Stimulated activated CD8-positive, alpha-beta memory T cell treated with anti-CD3 and anti-CD28 coated beads, Interleukin-7, amount 100 ng/mL, for 4 hours (primary cell): ENCODE measurements at regions not wholly inside any gene's neighbourhood (a gene's known extent, or its start where the extent isn't known, plus 50 kb on each side); places are given as distances from the start of the nearest gene placed in this dataset.

Experiments used
- DNase-seq, 2 donors: peaks; one replicate each; pipeline ENCODE4 v3.0.0-alpha.2; 2020; ENCODE audit warnings: low read depth in 2 of 2

DNA sequence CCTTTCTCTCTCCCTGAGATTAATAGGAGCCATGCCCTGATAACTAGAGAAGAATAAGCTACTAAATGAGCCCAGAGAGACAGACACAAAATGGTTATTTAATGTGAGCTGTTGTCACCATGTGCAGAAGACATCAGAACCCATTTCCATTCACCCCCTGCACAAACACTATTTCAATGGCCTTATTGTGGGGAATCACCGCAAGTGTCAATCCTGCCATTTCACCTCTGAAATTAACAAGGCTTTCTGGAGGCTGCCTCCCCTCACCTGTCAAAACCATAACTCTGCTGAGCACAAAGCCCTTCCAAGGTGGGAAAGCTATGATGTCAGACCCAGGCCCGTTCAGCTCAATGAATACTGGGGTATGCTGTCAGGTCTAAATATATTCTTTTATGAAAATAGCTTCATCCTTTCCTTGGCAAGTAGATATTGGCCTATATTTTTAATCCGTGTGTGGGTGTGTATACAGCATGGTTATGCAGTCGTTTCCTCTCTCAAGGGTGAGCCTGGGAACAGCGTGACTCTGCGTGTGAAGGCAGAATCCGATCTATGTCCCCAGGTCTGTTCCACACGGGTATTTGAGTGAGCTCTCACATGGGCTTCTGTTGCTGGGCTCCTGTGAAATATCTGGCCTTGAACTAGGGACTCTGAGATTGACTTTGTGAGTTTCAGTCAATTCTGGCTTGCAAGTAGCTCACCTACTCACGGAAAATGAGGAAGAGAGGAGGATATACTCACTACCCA, 266.3 kb downstream of the FBXW7 start:
- no peak for DNase-seq

- DNase-seq = no peak
Observed at GRCh38 chr4:152267811-152268210, 268.1 kb downstream of the FBXW7 start.

- no peak for DNase-seq
Observed at GRCh38 chr4:152266831-152267480, 268.9 kb downstream of the FBXW7 start.

- no peak for DNase-seq
Observed at GRCh38 chr4:152265149-152265621, 270.7 kb downstream of the FBXW7 start.

GRCh38 chr4:152264106-152264505, 271.8 kb downstream of the FBXW7 start:
- no peak for DNase-seq

DNA sequence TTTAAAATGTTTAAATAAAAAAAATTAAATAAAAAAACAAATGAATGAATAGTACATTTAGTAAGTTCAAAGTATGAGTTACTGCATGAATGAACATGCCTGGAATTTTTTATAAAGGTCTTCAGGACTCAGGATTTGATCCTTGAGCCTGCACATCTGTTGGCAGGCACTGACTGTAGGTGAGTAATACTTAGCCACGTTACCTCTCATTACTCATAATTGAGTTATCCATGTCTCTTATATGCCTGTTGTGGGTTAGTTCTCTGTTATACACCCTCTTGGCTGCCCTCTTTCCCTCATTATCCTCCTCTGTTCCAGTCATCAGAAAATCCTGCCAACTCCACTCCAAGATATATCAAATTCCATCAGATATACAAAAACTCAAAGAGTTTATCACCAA, 276.0 kb downstream of the FBXW7 start:
- DNase-seq = no peak

DNA sequence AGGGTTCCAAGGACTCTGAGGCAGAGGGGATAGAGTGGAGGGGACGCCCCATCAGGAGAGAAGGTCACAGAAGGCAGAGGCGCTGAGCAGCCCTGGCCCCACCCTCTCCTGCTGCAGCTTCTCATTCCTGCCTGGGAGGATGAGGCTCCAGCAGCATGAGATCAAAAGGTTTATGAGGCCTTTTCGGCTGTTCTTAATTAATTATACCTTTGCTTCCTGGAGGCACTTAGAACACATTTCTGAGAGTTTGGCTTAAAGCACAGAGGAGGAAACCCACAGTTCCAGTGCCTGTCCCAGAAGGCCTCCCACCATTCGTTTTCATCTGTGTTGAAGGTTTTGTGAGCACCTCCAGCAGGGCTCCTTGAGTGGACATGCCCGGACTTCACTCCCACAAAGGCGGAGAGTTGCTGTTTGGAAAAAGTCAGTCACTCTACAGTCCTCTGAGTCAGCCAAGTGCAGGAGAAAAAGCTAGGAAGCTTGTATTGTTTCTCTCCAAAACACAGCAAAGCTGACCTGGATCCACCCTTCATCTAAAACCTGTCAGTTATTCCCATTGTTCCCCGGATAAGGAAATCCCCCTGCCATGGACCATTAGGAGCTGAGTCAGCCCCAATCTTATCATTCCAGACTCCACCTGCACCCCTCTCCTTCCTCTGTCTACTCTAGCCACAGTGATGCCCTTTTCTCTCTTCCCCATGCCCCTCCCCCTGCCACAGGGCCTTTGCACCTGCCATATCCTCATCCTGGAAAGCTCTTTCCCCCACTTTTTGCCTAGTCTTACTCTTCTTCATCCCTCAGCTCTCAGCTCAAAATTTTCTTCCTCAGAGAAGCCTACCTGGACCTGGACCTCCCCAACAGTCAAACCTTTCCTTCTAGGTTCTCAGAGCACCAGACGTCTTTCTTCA, 276.8 kb downstream of the FBXW7 start:
- no peak for DNase-seq

- DNase-seq = no peak
Observed at GRCh38 chr4:152258391-152258790, 277.5 kb downstream of the FBXW7 start.

GRCh38 chr4:152257601-152258066, 278.3 kb downstream of the FBXW7 start:
- DNase-seq = no peak

DNA sequence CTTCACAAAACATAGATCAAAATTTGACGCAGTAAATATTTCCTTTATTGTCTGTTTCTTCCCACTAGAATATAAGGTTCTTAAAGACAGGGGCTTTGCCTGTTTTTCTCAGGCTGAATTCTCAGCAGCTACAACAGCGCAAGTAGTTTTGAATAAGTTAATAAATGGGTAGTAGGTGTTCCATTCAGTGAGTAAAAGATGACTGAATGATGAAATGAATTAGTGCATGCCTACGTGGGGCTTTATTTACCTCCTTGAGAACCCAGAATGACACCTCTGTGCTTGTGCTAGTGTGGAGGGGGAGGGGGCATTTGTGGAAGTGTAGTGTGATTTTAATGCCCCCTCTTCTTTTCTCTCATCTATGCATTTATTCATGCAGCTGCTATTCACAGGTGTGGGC, 278.9 kb downstream of the FBXW7 start:
- no peak for DNase-seq

DNA sequence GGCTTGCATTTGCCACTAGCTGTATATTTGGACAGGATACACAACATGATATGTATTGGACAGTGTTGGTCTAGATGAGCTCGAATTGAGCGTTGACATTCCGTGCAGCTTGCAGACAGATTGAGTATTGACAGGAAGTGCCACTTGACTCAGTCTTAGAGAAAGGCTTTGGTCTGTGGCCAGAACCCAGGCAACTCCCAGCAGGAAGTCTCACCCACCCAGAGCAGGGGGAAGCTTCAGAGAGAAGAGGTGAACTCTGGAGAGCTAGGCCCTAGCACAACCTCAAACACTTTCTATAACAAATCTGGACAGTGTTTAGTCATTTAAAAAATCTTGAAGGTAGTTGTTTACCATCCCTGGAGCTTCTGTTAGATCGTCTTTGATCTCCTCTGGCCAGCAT, 280.5 kb downstream of the FBXW7 start:
- DNase-seq = peak; percentile 35 to 38

GRCh38 chr4:152248347-152248746, 287.5 kb downstream of the FBXW7 start:
- no peak for DNase-seq

- no peak for DNase-seq
Observed at GRCh38 chr4:152247271-152247975, 288.5 kb downstream of the FBXW7 start.

DNA sequence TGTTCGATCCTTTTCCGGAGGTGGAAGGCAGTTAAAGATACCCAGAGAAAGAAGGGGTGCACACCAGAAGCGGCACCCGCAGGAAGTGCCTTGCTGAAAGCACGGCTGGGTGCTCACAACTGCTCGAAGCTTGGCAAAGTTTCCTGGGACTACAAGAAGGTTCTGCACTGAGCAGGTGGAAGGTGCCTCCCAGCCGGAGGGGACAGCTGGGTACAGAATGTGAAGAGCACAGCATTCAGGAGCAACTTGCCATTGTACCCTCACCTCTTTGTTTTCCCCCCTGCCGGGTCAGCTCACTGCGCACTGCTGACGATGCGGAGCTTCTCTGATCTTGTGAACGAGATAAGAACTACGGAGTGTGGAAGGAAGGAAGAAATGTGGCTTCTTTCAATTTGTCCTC, 289.2 kb downstream of the FBXW7 start:
- no peak for DNase-seq

DNA sequence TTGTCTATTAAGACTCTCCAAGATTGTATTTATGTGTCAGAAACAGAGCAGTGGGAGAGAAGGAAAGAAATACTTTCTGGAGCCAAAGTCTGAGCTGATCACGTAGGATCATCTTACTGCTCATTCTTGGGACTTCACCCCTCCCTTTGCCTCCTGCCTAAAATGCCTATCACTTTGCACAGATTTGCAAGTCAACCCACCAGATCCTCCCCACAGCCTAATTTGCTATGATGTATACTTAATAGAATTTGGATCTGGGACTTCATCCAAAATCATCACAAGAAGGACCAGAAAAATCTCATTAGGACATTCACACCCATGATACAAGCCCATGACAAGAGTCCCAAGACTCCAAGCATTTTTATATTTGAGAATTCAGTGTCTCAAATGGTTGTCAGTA, 290.2 kb downstream of the FBXW7 start:
- DNase-seq = no peak

DNA sequence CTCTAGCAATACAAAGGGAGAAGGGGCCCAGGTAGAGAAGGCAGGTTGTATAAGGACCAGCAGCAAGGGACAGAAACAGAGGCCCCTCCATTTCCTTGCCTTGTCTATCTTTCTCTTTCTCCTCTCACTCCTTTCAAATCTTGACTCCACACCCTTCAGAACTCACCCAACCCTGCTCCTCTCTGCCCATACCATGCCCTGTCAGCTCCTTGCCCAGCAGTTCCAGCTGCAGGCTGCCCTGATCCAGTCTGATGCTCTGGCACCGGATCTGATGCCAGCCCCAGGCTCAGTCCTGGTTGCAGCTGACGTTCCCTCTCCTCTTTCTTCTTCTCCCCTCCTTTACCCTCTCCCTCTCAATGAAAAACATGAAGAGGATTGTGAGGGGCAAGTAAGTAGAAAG, 291.2 kb downstream of the FBXW7 start:
- no peak for DNase-seq

DNA sequence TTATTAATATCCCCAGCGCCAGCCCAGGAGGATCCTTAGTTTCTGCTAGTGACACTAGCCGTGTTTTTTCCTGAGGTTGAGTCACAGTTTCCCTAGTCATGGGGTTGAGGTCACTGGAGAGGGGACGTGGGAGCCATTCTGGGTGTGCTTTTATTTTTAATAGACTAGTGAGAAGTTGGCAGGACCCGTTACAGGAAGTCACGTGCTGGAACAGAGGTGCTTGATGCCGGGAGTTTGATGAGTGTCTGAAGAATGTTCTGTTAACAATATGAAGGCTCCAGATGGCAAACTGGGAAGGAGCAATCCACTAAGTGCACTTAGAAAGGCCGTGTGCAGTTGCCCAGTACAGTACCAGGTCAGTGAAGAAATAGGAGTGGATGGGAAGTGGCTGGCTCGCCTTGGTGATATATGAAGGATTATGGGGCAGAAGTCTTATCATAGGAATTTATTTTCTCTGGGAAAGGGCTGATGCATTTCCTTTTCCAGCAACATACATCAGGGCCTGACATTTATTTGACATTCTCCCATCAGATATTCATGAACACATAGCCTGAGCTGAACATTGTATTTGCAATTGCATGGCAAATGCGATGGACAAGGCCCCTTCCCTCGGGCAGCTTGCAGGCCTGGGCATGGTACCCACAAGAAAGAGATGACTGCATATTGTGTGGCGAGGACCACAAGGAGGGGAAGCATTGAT, 291.8 kb downstream of the FBXW7 start:
- DNase-seq = no peak

GRCh38 chr4:152243206-152243605, 292.7 kb downstream of the FBXW7 start:
- DNase-seq = no peak

- DNase-seq = no peak
Observed at GRCh38 chr4:152240232-152240631, 295.7 kb downstream of the FBXW7 start.

DNA sequence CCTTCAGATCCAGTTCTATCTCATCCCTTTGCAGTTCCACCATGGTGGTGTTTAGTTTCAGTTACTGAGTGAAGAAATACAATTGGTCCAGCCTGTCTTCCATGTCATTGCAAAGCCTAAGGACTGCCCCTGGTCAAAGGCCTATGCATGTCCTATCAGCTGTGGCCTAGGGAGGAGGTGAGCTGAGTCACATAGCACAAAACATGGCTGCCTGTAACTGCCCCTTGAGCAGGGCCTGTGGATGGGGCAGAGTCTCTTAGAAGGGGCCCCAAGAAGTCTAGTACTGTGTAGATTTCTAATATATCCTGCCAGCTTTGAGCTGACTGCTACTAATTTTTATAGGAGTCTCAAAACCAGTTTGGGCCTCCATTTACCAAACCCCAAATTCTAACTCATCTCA, 296.7 kb downstream of the FBXW7 start:
- DNase-seq = no peak

DNA sequence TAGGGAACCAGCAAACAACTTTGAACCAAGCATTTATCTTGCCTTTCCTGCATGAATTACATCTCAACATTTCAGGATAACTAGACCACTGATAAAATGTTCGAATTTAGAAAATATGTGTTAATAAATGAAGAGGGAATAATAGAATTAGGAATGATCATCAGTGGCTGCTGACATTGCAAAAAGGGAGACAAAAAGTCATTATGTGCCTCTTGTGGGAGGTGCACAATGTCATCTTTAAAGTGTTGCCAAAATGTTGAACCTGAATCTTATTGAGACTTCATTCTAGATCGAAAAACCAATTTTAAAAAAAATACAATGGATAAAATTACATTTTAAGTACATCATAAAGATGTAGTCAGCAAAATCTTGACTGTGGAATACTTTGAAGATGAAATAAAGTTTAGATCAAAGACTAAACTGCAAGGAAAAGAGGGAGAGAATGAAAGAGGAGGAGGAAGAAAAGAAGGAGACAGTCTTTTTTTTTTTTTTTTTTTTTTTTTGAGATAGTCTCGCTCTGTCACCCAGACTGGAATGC, 299.3 kb downstream of the FBXW7 start:
- DNase-seq = no peak
